Panc1 (cell line): ENCODE measurements at regions not wholly inside any gene's neighbourhood (a gene's known extent, or its start where the extent isn't known, plus 50 kb on each side); places are given as distances from the start of the nearest gene placed in this dataset.
"Not testable (repeated sequence)": the region's sequence is repeated elsewhere in the genome, so short reads cannot be mapped to it uniquely, and the experiment has no call there.

Experiments
- ATAC-seq: fragments of 200-7000 bp; cut with Tn5 transposase; 2 replicates; pipeline ENCODE4 v1.9.1; 2020; ENCODE audit warnings: mild to moderate bottlenecking, moderate library complexity
- BruUV-seq: library from RNA; stranded (reverse); fragments of 400-500 nt; replicated peaks from 2 replicates; lab custom pipeline; 2021; lab: Mats Ljungman, UMichigan
- CTCF ChIA-PET: fragments of 300-600 bp; sonication (Branson Sonifier 250); formaldehyde crosslinking; loops from one replicate; lab custom pipeline; 2022; ENCODE audit warnings: antibody characterized with exemption; lab: Charles Lee
- POLR2A ChIA-PET: fragments of 300-600 bp; sonication (Branson Sonifier 250); formaldehyde crosslinking; loops from one replicate; lab custom pipeline; 2022; ENCODE audit warnings: antibody characterized with exemption; lab: Charles Lee
- DNase-seq: peaks from one replicate; pipeline ENCODE4 v3.0.0-alpha.2; 2010; ENCODE audit warnings: low read depth, low spot score
- H3K27ac ChIP-seq: 2 replicates; pipeline ENCODE4 v1.5.1; 2011; ENCODE audit warnings: mild to moderate bottlenecking, low read length, inconsistent platforms
- H3K27me3 ChIP-seq: fragments of 200-500 bp; sonication (Bioruptor generic); 2 replicates; pipeline ENCODE4 v1.6.0; 2014; ENCODE audit warnings: low read length, inconsistent platforms; ENCODE audit not compliant: control insufficient read depth, insufficient read depth
- H3K36me3 ChIP-seq: fragments of 200-500 bp; sonication (Bioruptor generic); 2 replicates; pipeline ENCODE4 v1.5.1; 2014; ENCODE audit warnings: inconsistent platforms, mild to moderate bottlenecking, low read length, moderate library complexity; ENCODE audit not compliant: control insufficient read depth, insufficient read depth
- H3K4me1 ChIP-seq: 2 replicates; pipeline ENCODE4 v1.5.1; 2011; ENCODE audit warnings: inconsistent platforms, mild to moderate bottlenecking, low read length, moderate library complexity; ENCODE audit not compliant: control insufficient read depth, insufficient read depth
- H3K4me3 ChIP-seq, 2 experiments: 2 replicates each; pipeline ENCODE4 v1.5.1; 2011 to 2012; ENCODE audit warnings: low read depth in 2 of 2, low read length in 2 of 2, mild to moderate bottlenecking in 2 of 2, inconsistent platforms in 1 of 2, moderate library complexity in 1 of 2
- H3K9me3 ChIP-seq: fragments of 200-500 bp; sonication (Bioruptor generic); 2 replicates; pipeline ENCODE4 v1.5.1; 2014; ENCODE audit warnings: low read depth, mild to moderate bottlenecking, inconsistent platforms, low read length, moderate library complexity; ENCODE audit not compliant: control insufficient read depth, insufficient read depth
- POLR2AphosphoS5 ChIP-seq: IDR thresholded peaks from 2 replicates; pipeline ENCODE4 v1.6.1; 2012; ENCODE audit warnings: mild to moderate bottlenecking, low read depth, low read length, moderate library complexity
- SIN3A ChIP-seq: IDR thresholded peaks from 2 replicates; pipeline ENCODE4 v1.6.1; 2012; ENCODE audit warnings: low read depth, mild to moderate bottlenecking, low read length, moderate library complexity, borderline replicate concordance; ENCODE audit not compliant: insufficient read depth
- TCF7L2 ChIP-seq: IDR thresholded peaks from 2 replicates; pipeline ENCODE4 v1.6.1; 2011; ENCODE audit warnings: mild to moderate bottlenecking, low read depth, low read length, inconsistent platforms
- in situ Hi-C: cut with HindIII; loops from 2 replicates; pipeline ENCODE4 v1.10.0; 2016; ENCODE audit warnings: low sequenced_read_pairs, low pct_unique_long_range_greater_than_20kb
- intact Hi-C: fragments of 100-400 bp; cut with micrococcal nuclease; formaldehyde crosslinking; loops from one replicate; pipeline ENCODE4 v1.10.0; 2022; ENCODE audit not compliant: unreplicated experiment
- TF ChIP-seq, protein P1 (sequence below), 2 experiments: IDR thresholded peaks; 2 replicates each; pipeline ENCODE4 v1.6.1; 2011 to 2012; ENCODE audit warnings: low read depth in 2 of 2, control low read depth in 1 of 2, low read length in 1 of 2, mild to moderate bottlenecking in 1 of 2, moderate library complexity in 1 of 2; ENCODE audit not compliant: insufficient read depth in 1 of 2
- TF ChIP-seq, protein P2 (sequence below): fragments of 450-650 bp; IDR thresholded peaks from 2 replicates; pipeline ENCODE4 v1.5.1; 2017; ENCODE audit warnings: mild to moderate bottlenecking

DNA sequence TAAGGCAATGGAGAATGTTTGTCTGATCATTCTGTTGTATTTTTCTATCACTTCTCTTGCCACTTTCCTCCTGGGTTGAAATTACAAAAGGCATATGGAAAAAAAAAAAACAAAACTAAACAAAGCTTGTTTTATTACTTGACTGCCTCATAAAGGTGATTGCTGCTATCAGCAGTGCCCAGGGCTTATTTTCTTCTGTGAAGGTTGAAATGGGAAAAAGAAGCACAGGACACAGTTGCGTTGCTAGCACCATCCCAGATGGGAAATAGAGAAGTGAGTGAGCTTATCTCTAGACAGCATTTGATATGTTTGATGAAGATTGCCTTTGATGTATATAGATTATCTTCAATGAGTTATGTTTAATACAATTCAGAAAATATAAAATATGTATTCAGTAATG is 633.8 kb upstream of the ZNF804A start:
- H3K27me3 ChIP-seq, result no peaks in the 10 kb centered on the region
- ATAC-seq, result no peak
- no peaks in the 10 kb centered on the region for H3K9me3 ChIP-seq
- DNase-seq, result no peak
- H3K36me3 ChIP-seq, result no peaks in the 10 kb centered on the region
- no peak overlapping the region for H3K4me3 ChIP-seq
- in situ Hi-C loops (no loop called here), intact Hi-C loops (no loop called here)
- no peaks in the 10 kb centered on the region for H3K4me1 ChIP-seq
- CTCF ChIA-PET, result no interaction called here
- no TSS peak for BruUV-seq
- POLR2A ChIA-PET, result interaction anchor here (0.7 kb wide), 1 partner anchor 29 kb away, joined by 4 read pairs; no protein-coding TSS in a partner anchor
- no peak overlapping the region for H3K27ac ChIP-seq
- TF ChIP-seq TCF7L2, result no peak
- no peak for TF ChIP-seq SIN3A
- no peak for TF ChIP-seq POLR2AphosphoS5

DNA sequence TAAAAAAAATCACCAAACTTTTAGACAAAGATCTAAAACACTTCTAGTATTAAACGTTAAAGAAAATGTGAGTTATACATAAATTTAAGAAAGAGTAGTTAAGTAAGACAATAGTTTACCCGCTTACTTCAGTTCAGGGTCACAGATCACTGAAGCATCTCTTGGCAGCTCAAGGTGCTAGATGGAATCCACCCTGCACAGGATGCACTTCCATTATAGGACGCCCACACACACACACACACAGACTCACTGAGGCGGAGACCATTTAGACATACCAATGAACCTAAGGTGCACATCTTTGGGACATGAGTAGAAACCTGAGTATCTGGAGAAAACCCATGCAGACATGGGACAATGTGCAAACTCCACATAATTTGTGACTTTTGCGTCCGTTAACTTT is 630.6 kb upstream of the ZNF804A start:
- intact Hi-C loops, result no loop called here
- POLR2A ChIA-PET, result no interaction called here
- in situ Hi-C loops, result no loop called here

DNA sequence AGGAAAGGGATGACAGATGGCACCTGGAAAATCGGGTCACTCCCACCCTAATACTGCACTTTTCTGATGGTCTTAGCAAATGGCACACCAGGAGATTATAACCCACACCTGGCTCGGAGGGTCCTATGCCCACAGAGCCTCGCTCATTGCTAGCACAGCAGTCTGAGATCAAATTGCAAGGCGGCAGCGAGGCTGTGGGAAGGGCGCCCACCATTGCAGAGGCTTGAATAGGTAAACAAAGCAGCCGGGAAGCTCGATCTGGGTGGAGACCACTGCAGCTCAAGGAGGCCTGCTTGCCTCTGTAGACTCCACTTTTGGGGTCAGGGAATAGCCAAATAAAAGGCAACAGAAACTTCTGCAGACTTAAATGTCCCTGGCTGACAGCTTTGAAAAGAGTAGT is 622.7 kb upstream of the ZNF804A start:
- BruUV-seq, H3K4me3 ChIP-seq, H3K27me3 ChIP-seq, in situ Hi-C loops, POLR2A ChIA-PET, H3K4me1 ChIP-seq, ATAC-seq, H3K36me3 ChIP-seq, intact Hi-C loops, H3K9me3 ChIP-seq, DNase-seq, CTCF ChIA-PET, H3K27ac ChIP-seq: not testable (repeated sequence)

More for the DNA sequence above, 630.6 kb upstream of the ZNF804A start:
- no peak for DNase-seq
- BruUV-seq, result no TSS peak
- Histone ChIP-seq H3K4me1 (no peaks in the 10 kb centered on the region), H3K4me3 (no peak overlapping the region), H3K27me3 (no peaks in the 10 kb centered on the region), H3K36me3 (no peaks in the 10 kb centered on the region), H3K9me3 (no peaks in the 10 kb centered on the region), H3K27ac (no peak overlapping the region)
- ATAC-seq, result no peak
- CTCF ChIA-PET, result no interaction called here
- TF ChIP-seq POLR2AphosphoS5, result no peak
- no peak for TF ChIP-seq SIN3A
- TF ChIP-seq, protein P1, sequence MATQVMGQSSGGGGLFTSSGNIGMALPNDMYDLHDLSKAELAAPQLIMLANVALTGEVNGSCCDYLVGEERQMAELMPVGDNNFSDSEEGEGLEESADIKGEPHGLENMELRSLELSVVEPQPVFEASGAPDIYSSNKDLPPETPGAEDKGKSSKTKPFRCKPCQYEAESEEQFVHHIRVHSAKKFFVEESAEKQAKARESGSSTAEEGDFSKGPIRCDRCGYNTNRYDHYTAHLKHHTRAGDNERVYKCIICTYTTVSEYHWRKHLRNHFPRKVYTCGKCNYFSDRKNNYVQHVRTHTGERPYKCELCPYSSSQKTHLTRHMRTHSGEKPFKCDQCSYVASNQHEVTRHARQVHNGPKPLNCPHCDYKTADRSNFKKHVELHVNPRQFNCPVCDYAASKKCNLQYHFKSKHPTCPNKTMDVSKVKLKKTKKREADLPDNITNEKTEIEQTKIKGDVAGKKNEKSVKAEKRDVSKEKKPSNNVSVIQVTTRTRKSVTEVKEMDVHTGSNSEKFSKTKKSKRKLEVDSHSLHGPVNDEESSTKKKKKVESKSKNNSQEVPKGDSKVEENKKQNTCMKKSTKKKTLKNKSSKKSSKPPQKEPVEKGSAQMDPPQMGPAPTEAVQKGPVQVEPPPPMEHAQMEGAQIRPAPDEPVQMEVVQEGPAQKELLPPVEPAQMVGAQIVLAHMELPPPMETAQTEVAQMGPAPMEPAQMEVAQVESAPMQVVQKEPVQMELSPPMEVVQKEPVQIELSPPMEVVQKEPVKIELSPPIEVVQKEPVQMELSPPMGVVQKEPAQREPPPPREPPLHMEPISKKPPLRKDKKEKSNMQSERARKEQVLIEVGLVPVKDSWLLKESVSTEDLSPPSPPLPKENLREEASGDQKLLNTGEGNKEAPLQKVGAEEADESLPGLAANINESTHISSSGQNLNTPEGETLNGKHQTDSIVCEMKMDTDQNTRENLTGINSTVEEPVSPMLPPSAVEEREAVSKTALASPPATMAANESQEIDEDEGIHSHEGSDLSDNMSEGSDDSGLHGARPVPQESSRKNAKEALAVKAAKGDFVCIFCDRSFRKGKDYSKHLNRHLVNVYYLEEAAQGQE (IDR thresholded peaks at IDR 0.05; ENCODE audit: insufficient read depth in 1 of 2, low read depth in 2 of 2, low read length in 1 of 2), result no peak
- TF ChIP-seq TCF7L2, result no peak
- TF ChIP-seq, protein P2, sequence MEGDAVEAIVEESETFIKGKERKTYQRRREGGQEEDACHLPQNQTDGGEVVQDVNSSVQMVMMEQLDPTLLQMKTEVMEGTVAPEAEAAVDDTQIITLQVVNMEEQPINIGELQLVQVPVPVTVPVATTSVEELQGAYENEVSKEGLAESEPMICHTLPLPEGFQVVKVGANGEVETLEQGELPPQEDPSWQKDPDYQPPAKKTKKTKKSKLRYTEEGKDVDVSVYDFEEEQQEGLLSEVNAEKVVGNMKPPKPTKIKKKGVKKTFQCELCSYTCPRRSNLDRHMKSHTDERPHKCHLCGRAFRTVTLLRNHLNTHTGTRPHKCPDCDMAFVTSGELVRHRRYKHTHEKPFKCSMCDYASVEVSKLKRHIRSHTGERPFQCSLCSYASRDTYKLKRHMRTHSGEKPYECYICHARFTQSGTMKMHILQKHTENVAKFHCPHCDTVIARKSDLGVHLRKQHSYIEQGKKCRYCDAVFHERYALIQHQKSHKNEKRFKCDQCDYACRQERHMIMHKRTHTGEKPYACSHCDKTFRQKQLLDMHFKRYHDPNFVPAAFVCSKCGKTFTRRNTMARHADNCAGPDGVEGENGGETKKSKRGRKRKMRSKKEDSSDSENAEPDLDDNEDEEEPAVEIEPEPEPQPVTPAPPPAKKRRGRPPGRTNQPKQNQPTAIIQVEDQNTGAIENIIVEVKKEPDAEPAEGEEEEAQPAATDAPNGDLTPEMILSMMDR, result no peak
